Smooth muscle cell (in vitro differentiated cells): ENCODE measurements at regions not wholly inside any gene's neighbourhood (a gene's known extent, or its start where the extent isn't known, plus 50 kb on each side); places are given as distances from the start of the nearest gene placed in this dataset.

Experiments
- DNase-seq: peaks from one replicate; lab custom pipeline; 2025; ENCODE audit not compliant: unreplicated experiment; lab: John Stamatoyannopoulos, UW
- H2AFZ ChIP-seq: fragments of 200-600 bp; sonication (generic); 2 replicates; pipeline ENCODE4 v1.6.0; 2016; ENCODE audit warnings: antibody characterized with exemption, low read depth, mild to moderate bottlenecking
- H3F3A ChIP-seq: fragments of 200-600 bp; sonication (generic); 2 replicates; pipeline ENCODE4 v1.6.0; 2017; ENCODE audit warnings: antibody characterized with exemption, low read depth
- H3K27ac ChIP-seq: fragments of 200-600 bp; sonication (generic); 2 replicates; pipeline ENCODE4 v1.5.1; 2016; ENCODE audit warnings: low read depth, mild to moderate bottlenecking
- H3K27me3 ChIP-seq: fragments of 200-600 bp; sonication (generic); 2 replicates; pipeline ENCODE4 v1.6.1; 2016; ENCODE audit warnings: low read depth, mild to moderate bottlenecking
- H3K36me3 ChIP-seq: fragments of 200-600 bp; sonication (generic); 2 replicates; pipeline ENCODE4 v1.5.1; 2016; ENCODE audit warnings: low read depth
- H3K4me1 ChIP-seq: fragments of 200-600 bp; sonication (generic); 2 replicates; pipeline ENCODE4 v1.5.1; 2016; ENCODE audit warnings: low read depth
- H3K4me2 ChIP-seq: fragments of 200-600 bp; sonication (generic); 2 replicates; pipeline ENCODE4 v1.6.0; 2016; ENCODE audit warnings: mild to moderate bottlenecking
- H3K4me3 ChIP-seq: fragments of 200-600 bp; sonication (generic); 2 replicates; pipeline ENCODE4 v1.5.1; 2016; ENCODE audit warnings: mild to moderate bottlenecking
- H3K79me2 ChIP-seq: fragments of 200-600 bp; sonication (generic); 2 replicates; pipeline ENCODE4 v1.6.0; 2016; ENCODE audit warnings: low read depth, mild to moderate bottlenecking
- H3K9ac ChIP-seq: fragments of 200-600 bp; sonication (generic); 2 replicates; pipeline ENCODE4 v1.6.0; 2016; ENCODE audit warnings: low read depth
- H3K9me3 ChIP-seq: fragments of 200-600 bp; sonication (generic); replicated peaks from 2 replicates; pipeline ENCODE4 v1.5.1; 2016; ENCODE audit warnings: low read depth
- H4K20me1 ChIP-seq: fragments of 200-600 bp; sonication (generic); 2 replicates; pipeline ENCODE4 v1.6.0; 2016; ENCODE audit warnings: low read depth
- WGBS: methylation state at CpG from one replicate; pipeline ENCODE4 v1.1.7; 2016; ENCODE audit warnings: low lambda C conversion rate; 5-methylcytosine and 5-hydroxymethylcytosine counted together
- TF ChIP-seq, protein P1 (sequence below): fragments of 200-600 bp; sonication (generic); IDR thresholded peaks from 2 replicates; pipeline ENCODE4 v1.5.1; 2017; ENCODE audit warnings: borderline replicate concordance, mild to moderate bottlenecking, antibody characterized with exemption; ENCODE audit not compliant: insufficient read depth, poor library complexity, severe bottlenecking

DNA sequence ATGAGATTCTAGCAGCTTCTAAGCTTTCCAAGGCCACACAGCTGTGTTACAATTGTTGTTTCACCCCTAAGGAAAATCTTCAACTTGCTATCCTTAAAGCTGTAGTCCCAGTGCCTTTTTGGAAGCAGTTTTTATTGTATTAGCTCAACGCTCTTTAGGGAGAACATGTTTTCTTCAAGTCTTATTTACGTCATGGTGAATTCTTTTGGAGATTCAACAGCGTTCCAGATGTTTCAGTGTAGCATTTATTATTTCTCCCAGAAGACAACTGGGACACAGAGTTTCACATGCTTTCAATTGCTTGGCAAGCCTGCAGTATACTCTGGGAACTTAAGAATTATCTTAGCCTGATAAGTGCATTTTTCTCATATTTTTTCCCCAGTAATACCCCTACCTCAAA lies 888.3 kb downstream of the PLOD2 start:
- H4K20me1 ChIP-seq = no peaks in the 10 kb centered on the region
- DNase-seq = no peak

DNA sequence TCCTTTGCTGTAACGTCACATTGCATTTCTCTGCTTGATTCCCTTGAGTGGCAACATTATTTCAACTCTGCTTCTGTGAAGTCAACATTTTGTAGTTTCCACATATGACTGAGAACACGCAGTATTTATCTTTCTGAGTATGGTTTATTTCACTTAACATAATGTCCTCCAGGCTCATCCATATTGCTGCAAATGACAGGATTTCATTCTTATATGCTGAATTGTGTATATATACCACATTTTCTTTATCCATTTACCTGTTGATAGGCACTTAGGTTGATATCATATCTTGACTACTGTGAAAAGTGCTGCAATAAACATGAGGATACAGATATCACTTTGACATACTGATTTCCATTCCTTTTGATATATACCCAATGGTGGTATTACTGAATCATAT lies 878.5 kb downstream of the PLOD2 start:
- WGBS = 95% methylated on average over 2 of the region's 2 CpGs

More for the DNA sequence above, 888.3 kb downstream of the PLOD2 start:
- peak overlapping the region; percentile 10 for H2AFZ ChIP-seq
- no peak overlapping the region for H3K27ac ChIP-seq
- 58% methylated on average over 3 of the region's 3 CpGs for WGBS
- no peaks in the 10 kb centered on the region for H3K27me3 ChIP-seq
- H3F3A ChIP-seq = no peaks in the 10 kb centered on the region
- H3K4me3 ChIP-seq = no peak overlapping the region
- no peak overlapping the region for H3K4me2 ChIP-seq
- H3K9me3 ChIP-seq = peaks cover 14% of the 10 kb centered on the region
- no peaks in the 10 kb centered on the region for H3K36me3 ChIP-seq
- H3K4me1 ChIP-seq = no peaks in the 10 kb centered on the region
- no peaks in the 10 kb centered on the region for H3K79me2 ChIP-seq
- TF ChIP-seq, protein P1, sequence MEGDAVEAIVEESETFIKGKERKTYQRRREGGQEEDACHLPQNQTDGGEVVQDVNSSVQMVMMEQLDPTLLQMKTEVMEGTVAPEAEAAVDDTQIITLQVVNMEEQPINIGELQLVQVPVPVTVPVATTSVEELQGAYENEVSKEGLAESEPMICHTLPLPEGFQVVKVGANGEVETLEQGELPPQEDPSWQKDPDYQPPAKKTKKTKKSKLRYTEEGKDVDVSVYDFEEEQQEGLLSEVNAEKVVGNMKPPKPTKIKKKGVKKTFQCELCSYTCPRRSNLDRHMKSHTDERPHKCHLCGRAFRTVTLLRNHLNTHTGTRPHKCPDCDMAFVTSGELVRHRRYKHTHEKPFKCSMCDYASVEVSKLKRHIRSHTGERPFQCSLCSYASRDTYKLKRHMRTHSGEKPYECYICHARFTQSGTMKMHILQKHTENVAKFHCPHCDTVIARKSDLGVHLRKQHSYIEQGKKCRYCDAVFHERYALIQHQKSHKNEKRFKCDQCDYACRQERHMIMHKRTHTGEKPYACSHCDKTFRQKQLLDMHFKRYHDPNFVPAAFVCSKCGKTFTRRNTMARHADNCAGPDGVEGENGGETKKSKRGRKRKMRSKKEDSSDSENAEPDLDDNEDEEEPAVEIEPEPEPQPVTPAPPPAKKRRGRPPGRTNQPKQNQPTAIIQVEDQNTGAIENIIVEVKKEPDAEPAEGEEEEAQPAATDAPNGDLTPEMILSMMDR = no peak
- H3K9ac ChIP-seq = no peak overlapping the region

DNA sequence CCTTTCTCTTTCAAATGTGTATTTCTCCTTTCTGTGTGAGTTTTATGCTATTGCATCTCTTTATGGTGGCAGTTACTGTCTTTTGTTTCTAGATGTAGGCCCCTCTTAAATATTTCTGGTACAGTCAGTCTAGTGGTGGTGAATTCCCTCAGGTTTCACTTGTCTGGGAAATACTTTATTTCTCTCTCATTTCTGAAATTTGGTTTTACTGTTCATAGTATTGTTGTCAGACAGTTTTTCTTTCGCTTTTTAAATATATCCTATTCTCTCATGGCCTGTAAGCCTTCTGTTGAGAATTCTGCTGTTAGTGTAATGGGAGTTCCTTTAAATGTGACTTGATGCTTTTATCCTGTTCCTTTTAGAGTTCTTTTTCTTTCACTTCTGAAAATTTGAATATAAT lies 874.0 kb downstream of the PLOD2 start:
- H4K20me1 ChIP-seq = no peaks in the 10 kb centered on the region
- no peak for DNase-seq
- no peak overlapping the region for H3K27ac ChIP-seq
- H2AFZ ChIP-seq = no peak overlapping the region
- no peaks in the 10 kb centered on the region for H3K79me2 ChIP-seq
- 92% methylated on average over 1 of the region's 1 CpG for WGBS
- H3K4me1 ChIP-seq = no peaks in the 10 kb centered on the region
- no peaks in the 10 kb centered on the region for H3K9me3 ChIP-seq
- H3K36me3 ChIP-seq = no peaks in the 10 kb centered on the region
- TF ChIP-seq, protein P1 = no peak
- H3F3A ChIP-seq = no peaks in the 10 kb centered on the region
- no peak overlapping the region for H3K4me2 ChIP-seq
- no peak overlapping the region for H3K4me3 ChIP-seq
- no peak overlapping the region for H3K9ac ChIP-seq
- H3K27me3 ChIP-seq = no peaks in the 10 kb centered on the region

More for the DNA sequence above, 878.5 kb downstream of the PLOD2 start:
- Histone ChIP-seq H3K4me1 (no peaks in the 10 kb centered on the region), H3K27me3 (no peaks in the 10 kb centered on the region), H3F3A (no peaks in the 10 kb centered on the region), H3K36me3 (no peaks in the 10 kb centered on the region), H3K79me2 (no peaks in the 10 kb centered on the region), H3K9me3 (peaks cover 4% of the 10 kb centered on the region), H2AFZ (no peak overlapping the region), H3K4me2 (no peak overlapping the region), H3K27ac (no peak overlapping the region), H3K4me3 (no peak overlapping the region), H4K20me1 (no peaks in the 10 kb centered on the region), H3K9ac (no peak overlapping the region)
- TF ChIP-seq, protein P1 = no peak
- DNase-seq = no peak

DNA sequence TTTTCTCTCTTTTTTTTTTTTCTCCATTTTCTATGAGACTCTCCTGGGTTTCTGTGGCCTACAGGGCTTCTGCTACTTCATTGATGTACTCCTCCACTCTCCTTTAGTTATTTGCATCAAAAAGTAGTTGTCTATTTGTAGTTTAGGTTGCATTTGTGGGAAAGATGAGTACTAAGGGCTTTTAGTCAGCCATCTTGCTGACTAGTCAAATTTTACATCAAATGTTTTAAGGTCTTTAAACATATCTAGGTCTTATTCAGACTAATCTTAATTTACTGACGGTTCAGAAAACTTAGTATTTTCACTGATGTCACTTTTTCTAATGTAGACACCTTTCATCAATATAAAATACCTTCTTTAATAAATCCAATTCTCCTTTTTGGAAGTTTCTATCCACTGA lies 871.0 kb downstream of the PLOD2 start:
- TF ChIP-seq, protein P1 = no peak
- Histone ChIP-seq H3K79me2 (no peaks in the 10 kb centered on the region), H3K9ac (no peak overlapping the region), H3F3A (no peaks in the 10 kb centered on the region), H3K36me3 (no peaks in the 10 kb centered on the region), H4K20me1 (no peaks in the 10 kb centered on the region), H3K4me3 (no peak overlapping the region), H3K27ac (no peak overlapping the region), H3K9me3 (no peaks in the 10 kb centered on the region), H3K27me3 (no peaks in the 10 kb centered on the region), H3K4me2 (peak overlapping the region; percentile 31), H2AFZ (no peak overlapping the region), H3K4me1 (no peaks in the 10 kb centered on the region)
- WGBS = 81% methylated on average over 1 of the region's 1 CpG
- no peak for DNase-seq
